Endothelial cell of umbilical vein (primary cell): ENCODE measurements at regions not wholly inside any gene's neighbourhood (a gene's known extent, or its start where the extent isn't known, plus 50 kb on each side); places are given as distances from the start of the nearest gene placed in this dataset.

Source experiments
- BruUV-seq: library from RNA; stranded (reverse); fragments of 400-500 nt; replicated peaks from 2 replicates; lab custom pipeline; 2021; lab: Mats Ljungman, UMichigan
- CTCF ChIA-PET: fragments of 300-600, 350-600 bp; sonication (Branson Sonifier 250); formaldehyde crosslinking; loops from one replicate; lab custom pipeline; 2021; ENCODE audit warnings: antibody characterized with exemption, inconsistent platforms; lab: Charles Lee
- POLR2A ChIA-PET: fragments of 300-600, 350-600 bp; sonication (Branson Sonifier 250); formaldehyde crosslinking; loops from one replicate; lab custom pipeline; 2021; ENCODE audit warnings: antibody characterized with exemption, inconsistent platforms; lab: Charles Lee
- DNase-seq: peaks from one replicate; pipeline ENCODE4 v3.0.0-alpha.2; 2011; ENCODE audit warnings: low read depth, low spot score
- FAIRE-seq: peaks from 2 replicates; lab custom pipeline; 2011; peaks lifted over from hg19 to GRCh38; lab: Jason Lieb, UNC
- H2AFZ ChIP-seq: 2 replicates; pipeline ENCODE4 v1.6.0; 2012; ENCODE audit warnings: low read depth, low read length, control low read depth, inconsistent platforms
- H3K27ac ChIP-seq: 2 replicates; pipeline ENCODE4 v1.5.1; 2011; ENCODE audit warnings: low read depth, mild to moderate bottlenecking, control low read depth, low read length, moderate library complexity; ENCODE audit not compliant: insufficient read depth
- H3K27me3 ChIP-seq, 2 experiments: 2 replicates each; pipeline versions ENCODE4 v1.6.0 to v1.6.1; 2011; ENCODE audit warnings: low read length in 2 of 2, mixed read lengths in 1 of 2; ENCODE audit not compliant: control insufficient read depth in 2 of 2, insufficient read depth in 2 of 2
- H3K36me3 ChIP-seq, 2 experiments: 2 replicates in 1 of 2; 3 replicates in 1 of 2; pipeline ENCODE4 v1.5.1; 2011; ENCODE audit warnings: low read length in 2 of 2, mild to moderate bottlenecking in 1 of 2, moderate library complexity in 1 of 2; ENCODE audit not compliant: control insufficient read depth in 2 of 2, insufficient read depth in 2 of 2; ENCODE audit errors: extremely low read depth in 1 of 2
- H3K4me1 ChIP-seq: 3 replicates; pipeline ENCODE4 v1.5.1; 2011; ENCODE audit warnings: mild to moderate bottlenecking, low read length; ENCODE audit not compliant: control insufficient read depth, insufficient read depth; ENCODE audit errors: extremely low read depth
- H3K4me2 ChIP-seq: 2 replicates; pipeline ENCODE4 v1.6.1; 2011; ENCODE audit warnings: low read length, control low read depth, mixed read lengths; ENCODE audit not compliant: insufficient read depth
- H3K4me3 ChIP-seq, 3 experiments: fragments of 200-600 bp in 1 of 3; sonication (generic), shearing (Covaris generic) in 1 of 3; replicated peaks in 1 of 3; 2 replicates each; pipeline ENCODE4 v1.5.1; 2011 to 2016; ENCODE audit warnings: control low read depth in 3 of 3, low read length in 3 of 3, mild to moderate bottlenecking in 2 of 3, inconsistent platforms in 1 of 3, low read depth in 1 of 3, moderate library complexity in 1 of 3; ENCODE audit not compliant: insufficient read depth in 1 of 3
- H3K79me2 ChIP-seq: 2 replicates; pipeline ENCODE4 v1.6.0; 2012; ENCODE audit warnings: low read length, inconsistent platforms; ENCODE audit not compliant: control insufficient read depth, insufficient read depth
- H3K9ac ChIP-seq: replicated peaks from 2 replicates; pipeline ENCODE3; 2011; ENCODE audit warnings: low read length, control low read depth; ENCODE audit not compliant: insufficient read depth; ENCODE audit errors: extremely low read depth
- H3K9me1 ChIP-seq: replicated peaks from 3 replicates; pipeline ENCODE4 v1.6.0; 2011; ENCODE audit warnings: mild to moderate bottlenecking, low read length; ENCODE audit not compliant: control insufficient read depth, insufficient read depth; ENCODE audit errors: extremely low read depth
- H3K9me3 ChIP-seq: replicated peaks from 2 replicates; pipeline ENCODE4 v1.5.1; 2012; ENCODE audit warnings: low read length, inconsistent platforms; ENCODE audit not compliant: control insufficient read depth, insufficient read depth
- H4K20me1 ChIP-seq: replicated peaks from 2 replicates; pipeline ENCODE3; 2011; ENCODE audit warnings: mild to moderate bottlenecking, low read length; ENCODE audit not compliant: control insufficient read depth, insufficient read depth; ENCODE audit errors: extremely low read depth
- CTCF ChIP-seq, 2 donors: IDR thresholded peaks; 1 replicate in 1 of 2; 2 replicates in 1 of 2; pipeline ENCODE4 v1.5.1; 2011; ENCODE audit warnings: low read length in 2 of 2, mild to moderate bottlenecking in 2 of 2, moderate library complexity in 2 of 2, control low read depth in 1 of 2, inconsistent platforms in 1 of 2, low read depth in 1 of 2; ENCODE audit not compliant: insufficient read depth in 1 of 2; ENCODE audit errors: extremely low read depth in 1 of 2
- EZH2 ChIP-seq: IDR thresholded peaks from 2 replicates; pipeline ENCODE4 v1.6.1; 2012; ENCODE audit warnings: borderline replicate concordance, low read depth, mild to moderate bottlenecking, moderate library complexity, low read length, inconsistent platforms; ENCODE audit not compliant: severe bottlenecking
- FOS ChIP-seq: IDR thresholded peaks from 2 replicates; pipeline ENCODE4 v1.6.1; 2011; ENCODE audit warnings: mild to moderate bottlenecking, low read length, moderate library complexity, borderline replicate concordance; ENCODE audit not compliant: insufficient read depth
- GATA2 ChIP-seq: IDR thresholded peaks from 2 replicates; pipeline ENCODE4 v1.7.0; 2011; ENCODE audit warnings: low read depth, mild to moderate bottlenecking, moderate library complexity, mixed read lengths, low read length; ENCODE audit not compliant: insufficient read length, insufficient read depth
- JUN ChIP-seq: IDR thresholded peaks from 2 replicates; pipeline ENCODE4 v1.6.1; 2011; ENCODE audit warnings: borderline replicate concordance, low read depth; ENCODE audit not compliant: insufficient read length, insufficient read depth
- MAX ChIP-seq: IDR thresholded peaks from 2 replicates; pipeline ENCODE4 v1.6.1; 2011; ENCODE audit not compliant: insufficient read depth, insufficient read length
- MYC ChIP-seq: IDR thresholded peaks from one replicate; pipeline ENCODE4 v1.6.1; 2011; ENCODE audit warnings: mild to moderate bottlenecking, low read depth, low read length
- POLR2A ChIP-seq: IDR thresholded peaks from 2 replicates; pipeline ENCODE4 v1.6.1; 2012; ENCODE audit warnings: low read depth, mild to moderate bottlenecking, control low read depth, low read length
- POLR2AphosphoS5 ChIP-seq: IDR thresholded peaks from 2 replicates; pipeline ENCODE4 v1.6.1; 2012; ENCODE audit warnings: low read depth, mild to moderate bottlenecking, control low read depth, low read length, moderate library complexity; ENCODE audit not compliant: insufficient read depth
- dilution Hi-C: fragments of 300-500 bp; cut with MboI; formaldehyde crosslinking; loops from one replicate; pipeline ENCODE4 v1.15.0; 2019; ENCODE audit warnings: low sequenced_read_pairs; ENCODE audit not compliant: extremely low pct_ligation_motif_present
- intact Hi-C: fragments of 100-400 bp; cut with micrococcal nuclease; formaldehyde crosslinking; loops from one replicate; pipeline ENCODE4 v1.10.0; 2022

- dilution Hi-C loops (no loop called here), intact Hi-C loops (no loop called here)
- BruUV-seq = no TSS peak
- Histone ChIP-seq H4K20me1 (no peaks in the 10 kb centered on the region), H3K27ac (no peak overlapping the region), H3K79me2 (no peaks in the 10 kb centered on the region), H3K9me1 (no peaks in the 10 kb centered on the region), H3K27me3 (no peaks in the 10 kb centered on the region), H3K9ac (no peak overlapping the region), H3K36me3 (no peaks in the 10 kb centered on the region), H3K9me3 (peaks cover 7% of the 10 kb centered on the region), H3K4me2 (no peak overlapping the region), H3K4me1 (no peaks in the 10 kb centered on the region), H2AFZ (no peak overlapping the region), H3K4me3 (no peak overlapping the region)
- no peak for FAIRE-seq
- no peak for DNase-seq
- CTCF ChIA-PET = no interaction called here
- POLR2A ChIA-PET = no interaction called here
- TF ChIP-seq CTCF (IDR thresholded peaks at IDR 0.05; ENCODE audit: extremely low read depth in 1 of 2, insufficient read depth in 1 of 2, low read depth in 1 of 2, low read length in 2 of 2) = no peak
- TF ChIP-seq POLR2A = no peak
- TF ChIP-seq MYC = no peak
- no peak for TF ChIP-seq GATA2
- no peak for TF ChIP-seq EZH2
- TF ChIP-seq FOS = no peak
- no peak for TF ChIP-seq POLR2AphosphoS5
- TF ChIP-seq MAX = no peak
- TF ChIP-seq JUN = no peak
These were observed 52.6 kb upstream of the MC3R start for GRCh38 chr20:56195946-56196345.
